Neural cell (in vitro differentiated cells): ENCODE measurements at regions not wholly inside any gene's neighbourhood (a gene's known extent, or its start where the extent isn't known, plus 50 kb on each side); places are given as distances from the start of the nearest gene placed in this dataset.

Experiments used
- H2AFZ ChIP-seq: fragments of 200-600, 300-800 bp; sonication (generic), shearing (Covaris generic); 2 replicates; pipeline ENCODE4 v1.6.0; 2014; ENCODE audit warnings: low read depth, mild to moderate bottlenecking, antibody characterized with exemption, low read length, moderate library complexity
- H3F3A ChIP-seq: fragments of 200-600 bp; shearing (Covaris generic); 2 replicates; pipeline ENCODE4 v1.6.1; 2016; ENCODE audit warnings: mild to moderate bottlenecking, moderate library complexity, mixed read lengths, antibody characterized with exemption, low read length; ENCODE audit not compliant: insufficient read depth, poor library complexity, severe bottlenecking
- H3K27ac ChIP-seq: fragments of 200-600, 300-800 bp; sonication (generic), shearing (Covaris generic); 2 replicates; pipeline ENCODE4 v1.5.1; 2014; ENCODE audit warnings: mild to moderate bottlenecking, low read length, moderate library complexity
- H3K27me3 ChIP-seq: fragments of 300-800, 200-600 bp; sonication (generic), shearing (Covaris generic); 2 replicates; pipeline ENCODE4 v1.6.0; 2014; ENCODE audit warnings: mild to moderate bottlenecking, low read depth, low read length, moderate library complexity; ENCODE audit not compliant: insufficient read depth
- H3K36me3 ChIP-seq: fragments of 300-800, 200-600 bp; sonication (generic), shearing (Covaris generic); 2 replicates; pipeline ENCODE4 v1.5.1; 2014; ENCODE audit warnings: mild to moderate bottlenecking, antibody characterized with exemption, low read length, moderate library complexity; ENCODE audit not compliant: insufficient read depth
- H3K4me2 ChIP-seq: fragments of 300-800, 200-600 bp; sonication (generic), shearing (Covaris generic); 2 replicates; pipeline ENCODE4 v1.6.0; 2014; ENCODE audit warnings: mild to moderate bottlenecking, low read length
- H3K4me3 ChIP-seq: fragments of 300-800, 200-600 bp; sonication (generic), shearing (Covaris generic); 2 replicates; pipeline ENCODE4 v1.5.1; 2014; ENCODE audit warnings: mild to moderate bottlenecking, low read length, moderate library complexity
- H3K79me2 ChIP-seq: fragments of 200-600 bp; shearing (Covaris generic); replicated peaks from 2 replicates; pipeline ENCODE4 v1.6.0; 2014; ENCODE audit warnings: mild to moderate bottlenecking, low read length, moderate library complexity; ENCODE audit not compliant: insufficient read depth
- H3K9ac ChIP-seq: fragments of 300-800, 200-600 bp; sonication (generic), shearing (Covaris generic); 2 replicates; pipeline ENCODE4 v1.6.1; 2016; ENCODE audit warnings: mild to moderate bottlenecking, low read length, mixed read lengths
- H3K9me2 ChIP-seq: fragments of 200-600 bp; shearing (Covaris generic); 2 replicates; pipeline ENCODE4 v1.6.1; 2016; ENCODE audit warnings: mild to moderate bottlenecking, low read length, mixed read lengths; ENCODE audit not compliant: insufficient read depth
- H3K9me3 ChIP-seq: fragments of 200-600, 300-800 bp; sonication (generic), shearing (Covaris generic); 2 replicates; pipeline ENCODE4 v1.6.1; 2016; ENCODE audit warnings: mild to moderate bottlenecking, mixed run types, low read length, moderate library complexity, mixed read lengths
- H4K20me1 ChIP-seq: fragments of 200-600 bp; shearing (Covaris generic); 2 replicates; pipeline ENCODE4 v1.6.1; 2016; ENCODE audit warnings: mild to moderate bottlenecking, mixed run types; ENCODE audit not compliant: insufficient read depth
- EZH2 ChIP-seq: fragments of 200-600, 300-800 bp; shearing (Covaris generic), sonication (generic); IDR thresholded peaks from 2 replicates; pipeline ENCODE4 v1.6.1; 2014; ENCODE audit warnings: antibody characterized with exemption, low read length, borderline replicate concordance, mild to moderate bottlenecking; ENCODE audit not compliant: insufficient read depth, poor library complexity, severe bottlenecking
- MXI1 ChIP-seq: fragments of 450-650 bp; conservative IDR thresholded peaks from 2 replicates; pipeline ENCODE4 v1.6.1; 2014; ENCODE audit warnings: antibody characterized with exemption, mild to moderate bottlenecking; ENCODE audit not compliant: poor library complexity, severe bottlenecking
- POLR2AphosphoS5 ChIP-seq: IDR thresholded peaks from 2 replicates; pipeline ENCODE4 v1.6.1; 2012
- RAD21 ChIP-seq: fragments of 450-650 bp; conservative IDR thresholded peaks from 2 replicates; pipeline ENCODE4 v1.6.1; 2014; ENCODE audit warnings: antibody characterized with exemption, mild to moderate bottlenecking, moderate library complexity
- TAF1 ChIP-seq: IDR thresholded peaks from 2 replicates; pipeline ENCODE4 v1.6.1; 2012; ENCODE audit warnings: low read depth
- TF ChIP-seq, protein P1 (sequence below): fragments of 450-650 bp; IDR thresholded peaks from 2 replicates; pipeline ENCODE4 v1.5.1; 2014; ENCODE audit warnings: antibody characterized with exemption, mild to moderate bottlenecking, moderate library complexity; ENCODE audit not compliant: poor library complexity, severe bottlenecking
- TF ChIP-seq, protein P2 (sequence below): IDR thresholded peaks from 2 replicates; pipeline ENCODE4 v1.6.1; 2012; ENCODE audit warnings: borderline replicate concordance

GRCh38 chr1:58282623-58283387 lies 263.7 kb downstream of the OMA1 start:
- Histone ChIP-seq H3K27me3 (no peaks in the 10 kb centered on the region), H2AFZ (no peak overlapping the region), H3K9me3 (no peaks in the 10 kb centered on the region), H3K4me3 (no peak overlapping the region), H3K36me3 (no peaks in the 10 kb centered on the region), H3K79me2 (no peaks in the 10 kb centered on the region), H3K9ac (no peak overlapping the region), H3K4me2 (no peak overlapping the region), H3F3A (no peaks in the 10 kb centered on the region), H3K9me2 (no peaks in the 10 kb centered on the region), H3K27ac (no peak overlapping the region), H4K20me1 (no peaks in the 10 kb centered on the region)
- TF ChIP-seq RAD21 (no peak), EZH2 (no peak), MXI1 (no peak), POLR2AphosphoS5 (no peak)
- TF ChIP-seq, protein P1, sequence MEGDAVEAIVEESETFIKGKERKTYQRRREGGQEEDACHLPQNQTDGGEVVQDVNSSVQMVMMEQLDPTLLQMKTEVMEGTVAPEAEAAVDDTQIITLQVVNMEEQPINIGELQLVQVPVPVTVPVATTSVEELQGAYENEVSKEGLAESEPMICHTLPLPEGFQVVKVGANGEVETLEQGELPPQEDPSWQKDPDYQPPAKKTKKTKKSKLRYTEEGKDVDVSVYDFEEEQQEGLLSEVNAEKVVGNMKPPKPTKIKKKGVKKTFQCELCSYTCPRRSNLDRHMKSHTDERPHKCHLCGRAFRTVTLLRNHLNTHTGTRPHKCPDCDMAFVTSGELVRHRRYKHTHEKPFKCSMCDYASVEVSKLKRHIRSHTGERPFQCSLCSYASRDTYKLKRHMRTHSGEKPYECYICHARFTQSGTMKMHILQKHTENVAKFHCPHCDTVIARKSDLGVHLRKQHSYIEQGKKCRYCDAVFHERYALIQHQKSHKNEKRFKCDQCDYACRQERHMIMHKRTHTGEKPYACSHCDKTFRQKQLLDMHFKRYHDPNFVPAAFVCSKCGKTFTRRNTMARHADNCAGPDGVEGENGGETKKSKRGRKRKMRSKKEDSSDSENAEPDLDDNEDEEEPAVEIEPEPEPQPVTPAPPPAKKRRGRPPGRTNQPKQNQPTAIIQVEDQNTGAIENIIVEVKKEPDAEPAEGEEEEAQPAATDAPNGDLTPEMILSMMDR = no peak

DNA sequence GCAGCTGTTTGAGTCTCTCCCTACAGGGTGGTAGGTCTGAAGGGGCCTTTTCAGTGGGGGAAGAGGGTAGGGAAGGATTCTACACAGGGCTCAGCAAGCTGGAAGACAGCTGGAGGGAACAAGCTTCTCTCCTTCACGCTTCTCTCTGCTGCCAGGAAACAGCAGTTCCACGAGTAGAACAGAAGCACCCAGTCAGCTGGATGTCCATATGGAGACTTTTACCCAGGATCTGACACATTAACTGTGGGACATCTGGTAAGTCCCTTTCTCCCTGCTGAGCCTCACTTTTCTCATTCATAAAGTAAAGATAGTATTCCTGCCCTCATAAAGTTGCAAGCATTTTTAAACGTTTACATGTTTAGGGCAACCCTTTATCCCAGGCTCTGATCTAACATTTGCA lies 280.3 kb downstream of the OMA1 start:
- no peak overlapping the region for H3K27ac ChIP-seq
- H3K27me3 ChIP-seq = no peaks in the 10 kb centered on the region
- TF ChIP-seq, protein P1 = no peak
- TF ChIP-seq TAF1 (no peak), MXI1 (no peak), POLR2AphosphoS5 (no peak)
- TF ChIP-seq, protein P2, sequence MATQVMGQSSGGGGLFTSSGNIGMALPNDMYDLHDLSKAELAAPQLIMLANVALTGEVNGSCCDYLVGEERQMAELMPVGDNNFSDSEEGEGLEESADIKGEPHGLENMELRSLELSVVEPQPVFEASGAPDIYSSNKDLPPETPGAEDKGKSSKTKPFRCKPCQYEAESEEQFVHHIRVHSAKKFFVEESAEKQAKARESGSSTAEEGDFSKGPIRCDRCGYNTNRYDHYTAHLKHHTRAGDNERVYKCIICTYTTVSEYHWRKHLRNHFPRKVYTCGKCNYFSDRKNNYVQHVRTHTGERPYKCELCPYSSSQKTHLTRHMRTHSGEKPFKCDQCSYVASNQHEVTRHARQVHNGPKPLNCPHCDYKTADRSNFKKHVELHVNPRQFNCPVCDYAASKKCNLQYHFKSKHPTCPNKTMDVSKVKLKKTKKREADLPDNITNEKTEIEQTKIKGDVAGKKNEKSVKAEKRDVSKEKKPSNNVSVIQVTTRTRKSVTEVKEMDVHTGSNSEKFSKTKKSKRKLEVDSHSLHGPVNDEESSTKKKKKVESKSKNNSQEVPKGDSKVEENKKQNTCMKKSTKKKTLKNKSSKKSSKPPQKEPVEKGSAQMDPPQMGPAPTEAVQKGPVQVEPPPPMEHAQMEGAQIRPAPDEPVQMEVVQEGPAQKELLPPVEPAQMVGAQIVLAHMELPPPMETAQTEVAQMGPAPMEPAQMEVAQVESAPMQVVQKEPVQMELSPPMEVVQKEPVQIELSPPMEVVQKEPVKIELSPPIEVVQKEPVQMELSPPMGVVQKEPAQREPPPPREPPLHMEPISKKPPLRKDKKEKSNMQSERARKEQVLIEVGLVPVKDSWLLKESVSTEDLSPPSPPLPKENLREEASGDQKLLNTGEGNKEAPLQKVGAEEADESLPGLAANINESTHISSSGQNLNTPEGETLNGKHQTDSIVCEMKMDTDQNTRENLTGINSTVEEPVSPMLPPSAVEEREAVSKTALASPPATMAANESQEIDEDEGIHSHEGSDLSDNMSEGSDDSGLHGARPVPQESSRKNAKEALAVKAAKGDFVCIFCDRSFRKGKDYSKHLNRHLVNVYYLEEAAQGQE = no peak
- no peaks in the 10 kb centered on the region for H3K36me3 ChIP-seq
- H3K4me3 ChIP-seq = no peak overlapping the region
- H3K9ac ChIP-seq = no peak overlapping the region
- no peak overlapping the region for H2AFZ ChIP-seq
- no peaks in the 10 kb centered on the region for H3F3A ChIP-seq
- H3K4me2 ChIP-seq = no peak overlapping the region
- no peaks in the 10 kb centered on the region for H3K9me3 ChIP-seq
- H3K9me2 ChIP-seq = no peaks in the 10 kb centered on the region
- no peaks in the 10 kb centered on the region for H3K79me2 ChIP-seq
- no peaks in the 10 kb centered on the region for H4K20me1 ChIP-seq
